ENCODE measurements at regions not wholly inside any gene's neighbourhood (a gene's known extent, or its start where the extent isn't known, plus 50 kb on each side); places are given as distances from the start of the nearest gene placed in this dataset.
"Not testable (repeated sequence)": the region's sequence is repeated elsewhere in the genome, so short reads cannot be mapped to it uniquely, and the experiment has no call there.

GRCh38 chr10:81405399-81405798 lies 469.6 kb upstream of the NRG3 start:
- DNase-seq (ENCODE audit: low spot score in 2 of 2) (no peak), ATAC-seq (replicated peaks; ENCODE audit: extremely low read depth, poor library complexity, severe bottlenecking) (no peak)
- Mint-ChIP-seq H3K36me3 (ENCODE audit: insufficient read depth) (no peaks in the 10 kb centered on the region), H3K9me3 (peaks cover 10% of the 10 kb centered on the region), H3K4me1 (no peaks in the 10 kb centered on the region), H3K27ac (ENCODE audit: low read depth) (no peak overlapping the region), H3K4me3 (no peak overlapping the region), H3K27me3 (no peaks in the 10 kb centered on the region)

GRCh38 chr10:81414038-81414437 lies 461.0 kb upstream of the NRG3 start:
- ATAC-seq (replicated peaks; ENCODE audit: extremely low read depth, poor library complexity, severe bottlenecking), result no peak

GRCh38 chr10:81426722-81427121 lies 448.3 kb upstream of the NRG3 start:
- Mint-ChIP-seq H3K27ac (ENCODE audit: low read depth) (no peak overlapping the region), H3K4me3 (no peak overlapping the region)
- ATAC-seq (replicated peaks; ENCODE audit: extremely low read depth, poor library complexity, severe bottlenecking), result no peak

More at GRCh38 chr10:81414038-81414437, 461.0 kb upstream of the NRG3 start:
- Mint-ChIP-seq H3K9me3 (peaks cover 12% of the 10 kb centered on the region), H3K36me3 (ENCODE audit: insufficient read depth) (no peaks in the 10 kb centered on the region), H3K27ac (ENCODE audit: low read depth) (no peak overlapping the region), H3K4me1 (no peaks in the 10 kb centered on the region), H3K4me3 (no peak overlapping the region), H3K27me3 (no peaks in the 10 kb centered on the region)
- no peak for DNase-seq (ENCODE audit: low spot score in 2 of 2)

GRCh38 chr10:81428456-81429134 lies 446.4 kb upstream of the NRG3 start:
- DNase-seq (ENCODE audit: low spot score in 2 of 2) (no peak), ATAC-seq (replicated peaks; ENCODE audit: extremely low read depth, poor library complexity, severe bottlenecking) (no peak)
- H3K4me1 Mint-ChIP-seq, result no peaks in the 10 kb centered on the region
- H3K27me3 Mint-ChIP-seq, result no peaks in the 10 kb centered on the region
- H3K9me3 Mint-ChIP-seq, result peaks cover 21% of the 10 kb centered on the region
- no peaks in the 10 kb centered on the region for H3K36me3 Mint-ChIP-seq (ENCODE audit: insufficient read depth)
- H3K27ac Mint-ChIP-seq (ENCODE audit: low read depth), result no peak overlapping the region
- no peak overlapping the region for H3K4me3 Mint-ChIP-seq

More at GRCh38 chr10:81426722-81427121, 448.3 kb upstream of the NRG3 start:
- no peaks in the 10 kb centered on the region for H3K4me1 Mint-ChIP-seq
- H3K9me3 Mint-ChIP-seq, result peaks cover 31% of the 10 kb centered on the region
- no peaks in the 10 kb centered on the region for H3K36me3 Mint-ChIP-seq (ENCODE audit: insufficient read depth)
- DNase-seq (ENCODE audit: low spot score in 2 of 2), result no peak
- H3K27me3 Mint-ChIP-seq, result no peaks in the 10 kb centered on the region

GRCh38 chr10:81439445-81439844 lies 435.5 kb upstream of the NRG3 start:
- ATAC-seq (replicated peaks; ENCODE audit: extremely low read depth, poor library complexity, severe bottlenecking) (no peak), DNase-seq (ENCODE audit: low spot score in 2 of 2) (no peak)
- no peaks in the 10 kb centered on the region for H3K27me3 Mint-ChIP-seq
- no peak overlapping the region for H3K27ac Mint-ChIP-seq (ENCODE audit: low read depth)
- peaks cover 16% of the 10 kb centered on the region for H3K9me3 Mint-ChIP-seq
- H3K4me1 Mint-ChIP-seq, result no peaks in the 10 kb centered on the region
- no peaks in the 10 kb centered on the region for H3K36me3 Mint-ChIP-seq (ENCODE audit: insufficient read depth)
- H3K4me3 Mint-ChIP-seq, result no peak overlapping the region

GRCh38 chr10:81441624-81442023 lies 433.4 kb upstream of the NRG3 start:
- not testable (repeated sequence) for H3K4me3 Mint-ChIP-seq; ATAC-seq (replicated peaks; ENCODE audit: extremely low read depth, poor library complexity, severe bottlenecking); H3K4me1 Mint-ChIP-seq; H3K27me3 Mint-ChIP-seq; H3K27ac Mint-ChIP-seq (ENCODE audit: low read depth); H3K36me3 Mint-ChIP-seq (ENCODE audit: insufficient read depth); DNase-seq (ENCODE audit: low spot score in 2 of 2)
- H3K9me3 Mint-ChIP-seq, result peaks cover 14% of the 10 kb centered on the region

- Mint-ChIP-seq H3K36me3 (ENCODE audit: insufficient read depth) (no peaks in the 10 kb centered on the region), H3K4me3 (no peak overlapping the region), H3K4me1 (no peaks in the 10 kb centered on the region), H3K9me3 (peaks cover 14% of the 10 kb centered on the region), H3K27me3 (no peaks in the 10 kb centered on the region), H3K27ac (ENCODE audit: low read depth) (no peak overlapping the region)
- no peak for ATAC-seq (replicated peaks; ENCODE audit: extremely low read depth, poor library complexity, severe bottlenecking)
- DNase-seq (ENCODE audit: low spot score in 2 of 2), result no peak
Observed at GRCh38 chr10:81444242-81444929, 430.6 kb upstream of the NRG3 start.

- Mint-ChIP-seq H3K36me3 (ENCODE audit: insufficient read depth) (no peaks in the 10 kb centered on the region), H3K4me3 (no peak overlapping the region), H3K27ac (ENCODE audit: low read depth) (no peak overlapping the region), H3K9me3 (no peaks in the 10 kb centered on the region), H3K27me3 (no peaks in the 10 kb centered on the region), H3K4me1 (no peaks in the 10 kb centered on the region)
- ATAC-seq (replicated peaks; ENCODE audit: extremely low read depth, poor library complexity, severe bottlenecking) (no peak), DNase-seq (ENCODE audit: low spot score in 2 of 2) (no peak)
Observed at GRCh38 chr10:81450651-81451050, 424.3 kb upstream of the NRG3 start.

GRCh38 chr10:81472927-81473470 lies 402.0 kb upstream of the NRG3 start:
- no peak overlapping the region for H3K27ac Mint-ChIP-seq (ENCODE audit: low read depth)
- no peaks in the 10 kb centered on the region for H3K4me1 Mint-ChIP-seq
- H3K9me3 Mint-ChIP-seq, result peaks cover 23% of the 10 kb centered on the region
- no peak for ATAC-seq (replicated peaks; ENCODE audit: extremely low read depth, poor library complexity, severe bottlenecking)
- no peak overlapping the region for H3K4me3 Mint-ChIP-seq
- no peaks in the 10 kb centered on the region for H3K27me3 Mint-ChIP-seq
- peaks cover 1% of the 10 kb centered on the region for H3K36me3 Mint-ChIP-seq (ENCODE audit: insufficient read depth)
- no peak for DNase-seq (ENCODE audit: low spot score in 2 of 2)

- ATAC-seq (replicated peaks; ENCODE audit: extremely low read depth, poor library complexity, severe bottlenecking) (no peak), DNase-seq (ENCODE audit: low spot score in 2 of 2) (no peak)
- Mint-ChIP-seq H3K27ac (ENCODE audit: low read depth) (no peak overlapping the region), H3K9me3 (peaks cover 17% of the 10 kb centered on the region), H3K4me1 (no peaks in the 10 kb centered on the region), H3K4me3 (no peak overlapping the region), H3K36me3 (ENCODE audit: insufficient read depth) (no peaks in the 10 kb centered on the region), H3K27me3 (no peaks in the 10 kb centered on the region)
Observed at GRCh38 chr10:81473755-81474154, 401.2 kb upstream of the NRG3 start.

- no peaks in the 10 kb centered on the region for H3K36me3 Mint-ChIP-seq (ENCODE audit: insufficient read depth)
- no peak overlapping the region for H3K27ac Mint-ChIP-seq (ENCODE audit: low read depth)
- no peaks in the 10 kb centered on the region for H3K27me3 Mint-ChIP-seq
- DNase-seq (ENCODE audit: low spot score in 2 of 2) (no peak), ATAC-seq (replicated peaks; ENCODE audit: extremely low read depth, poor library complexity, severe bottlenecking) (no peak)
- H3K9me3 Mint-ChIP-seq, result peaks cover 14% of the 10 kb centered on the region
- H3K4me1 Mint-ChIP-seq, result no peaks in the 10 kb centered on the region
- no peak overlapping the region for H3K4me3 Mint-ChIP-seq
Observed at GRCh38 chr10:81479316-81479715, 395.7 kb upstream of the NRG3 start.

- peaks cover 5% of the 10 kb centered on the region for H3K36me3 Mint-ChIP-seq (ENCODE audit: insufficient read depth)
- ATAC-seq (replicated peaks; ENCODE audit: extremely low read depth, poor library complexity, severe bottlenecking), result no peak
- H3K27me3 Mint-ChIP-seq, result no peaks in the 10 kb centered on the region
- H3K4me3 Mint-ChIP-seq, result no peak overlapping the region
- no peak for DNase-seq (ENCODE audit: low spot score in 2 of 2)
- H3K9me3 Mint-ChIP-seq, result peaks cover 5% of the 10 kb centered on the region
- H3K4me1 Mint-ChIP-seq, result no peaks in the 10 kb centered on the region
- no peak overlapping the region for H3K27ac Mint-ChIP-seq (ENCODE audit: low read depth)
Observed at GRCh38 chr10:81496626-81497025, 378.4 kb upstream of the NRG3 start.

GRCh38 chr10:81498011-81498551 lies 376.9 kb upstream of the NRG3 start:
- Mint-ChIP-seq H3K27me3 (no peaks in the 10 kb centered on the region), H3K36me3 (ENCODE audit: insufficient read depth) (peaks cover 5% of the 10 kb centered on the region), H3K27ac (ENCODE audit: low read depth) (no peak overlapping the region), H3K9me3 (peaks cover 5% of the 10 kb centered on the region), H3K4me3 (no peak overlapping the region), H3K4me1 (no peaks in the 10 kb centered on the region)
- ATAC-seq (replicated peaks; ENCODE audit: extremely low read depth, poor library complexity, severe bottlenecking) (no peak), DNase-seq (ENCODE audit: low spot score in 2 of 2) (no peak)

All from central memory CD8-positive, alpha-beta T cell (primary cell).